Esophagus squamous epithelium (tissue), 5 donors: ENCODE measurements at regions not wholly inside any gene's neighbourhood (a gene's known extent, or its start where the extent isn't known, plus 50 kb on each side); places are given as distances from the start of the nearest gene placed in this dataset.
"Not testable (repeated sequence)": the region's sequence is repeated elsewhere in the genome, so short reads cannot be mapped to it uniquely, and the experiment has no call there.

Experiments
- DNase-seq: peaks from one replicate; lab custom pipeline; 2025; lab: John Stamatoyannopoulos, UW
- H3K27ac ChIP-seq, 4 donors: fragments of 200-600 bp; sonication (generic); one replicate each; pipeline ENCODE4 v1.5.1; 2016 to 2019; ENCODE audit warnings: mild to moderate bottlenecking in 1 of 4
- H3K27me3 ChIP-seq, 4 donors: fragments of 200-600 bp; sonication (generic); 1 replicate in 3 of 4; 2 replicates in 1 of 4; pipeline versions ENCODE4 v1.5.1 to v1.6.0; 2017 to 2021; ENCODE audit warnings: antibody characterized with exemption in 1 of 4
- H3K36me3 ChIP-seq, 3 donors: fragments of 200-600 bp; sonication (generic); one replicate each; pipeline ENCODE4 v1.5.1; 2016 to 2019
- H3K4me1 ChIP-seq, 3 donors: fragments of 200-600 bp; sonication (generic); one replicate each; pipeline ENCODE4 v1.5.1; 2017 to 2019
- H3K4me3 ChIP-seq, 4 donors: fragments of 200-600 bp; sonication (generic); 1 replicate in 3 of 4; 2 replicates in 1 of 4; pipeline ENCODE4 v1.5.1; 2016 to 2019; ENCODE audit warnings: mild to moderate bottlenecking in 2 of 4, moderate library complexity in 1 of 4
- H3K9me3 ChIP-seq, 3 donors: fragments of 200-600 bp; sonication (generic); one replicate each; pipeline ENCODE4 v1.5.1; 2016 to 2019
- CTCF ChIP-seq, 6 experiments: fragments of 450-650 bp in 4 of 6; fragments of 200-600 bp in 2 of 6; sonication (generic) in 2 of 6; IDR thresholded peaks; one replicate each; pipeline ENCODE4 v1.5.1; 2016 to 2019; ENCODE audit warnings: antibody characterized with exemption in 6 of 6, mild to moderate bottlenecking in 4 of 6, moderate library complexity in 4 of 6
- POLR2A ChIP-seq, 4 donors: fragments of 450-650 bp; IDR thresholded peaks; one replicate each; pipeline ENCODE4 v1.6.1; 2017; ENCODE audit warnings: antibody characterized with exemption in 4 of 4, mild to moderate bottlenecking in 4 of 4, moderate library complexity in 3 of 4
- WGBS, 2 donors: methylation state at CpG; one replicate each; pipeline ENCODE4 v1.1.5; 2018; 5-methylcytosine and 5-hydroxymethylcytosine counted together
- intact Hi-C: fragments of 100-400 bp; cut with DNase I; formaldehyde crosslinking; loops from one replicate; pipeline ENCODE4 v1.15.0; 2022
- donor health status: DM: yes; HTN: yes; CAD: no.

- Histone ChIP-seq H3K36me3 (no peaks in the 10 kb centered on the region), H3K9me3 (no peaks in the 10 kb centered on the region), H3K4me3 (no peak overlapping the region), H3K4me1 (no peaks in the 10 kb centered on the region), H3K27ac (no peak overlapping the region), H3K27me3 (no peaks in the 10 kb centered on the region)
- 60 to 68% methylated on average over 2 of the region's 2 CpGs for WGBS, 2 donors
- intact Hi-C loops: no loop called here
- DNase-seq: no peak
- TF ChIP-seq POLR2A (IDR thresholded peaks at IDR 0.05): no peak
Measured at GRCh38 chr6:114649298-114649697, 306.5 kb upstream of the HS3ST5 start.

GRCh38 chr6:114648847-114649246, 306.0 kb upstream of the HS3ST5 start:
- no peaks in the 10 kb centered on the region for H3K9me3 ChIP-seq

GRCh38 chr6:114638341-114638740, 295.5 kb upstream of the HS3ST5 start:
- no peaks in the 10 kb centered on the region for H3K36me3 ChIP-seq
- WGBS, 2 donors: 19 to 24% methylated on average over 4 of the region's 4 CpGs
- no peaks in the 10 kb centered on the region for H3K27me3 ChIP-seq
- H3K9me3 ChIP-seq: no peaks in the 10 kb centered on the region
- no peak for DNase-seq
- TF ChIP-seq POLR2A (IDR thresholded peaks at IDR 0.05) (no peak), CTCF (IDR thresholded peaks at IDR 0.05) (no peak)
- H3K27ac ChIP-seq: no peak overlapping the region
- intact Hi-C loops: no loop called here
- H3K4me3 ChIP-seq: no peak overlapping the region
- H3K4me1 ChIP-seq: no peaks in the 10 kb centered on the region

More at GRCh38 chr6:114648847-114649246, 306.0 kb upstream of the HS3ST5 start:
- no peaks in the 10 kb centered on the region for H3K27me3 ChIP-seq
- TF ChIP-seq CTCF (IDR thresholded peaks at IDR 0.05) (no peak), POLR2A (IDR thresholded peaks at IDR 0.05) (no peak)
- H3K4me1 ChIP-seq: no peaks in the 10 kb centered on the region
- H3K4me3 ChIP-seq: no peak overlapping the region
- no peak overlapping the region for H3K27ac ChIP-seq
- H3K36me3 ChIP-seq: no peaks in the 10 kb centered on the region
- no peak for DNase-seq
- intact Hi-C loops: no loop called here
- WGBS, 2 donors: 51 to 53% methylated on average over 2 of the region's 2 CpGs

- Histone ChIP-seq H3K27ac (no peak overlapping the region), H3K9me3 (no peaks in the 10 kb centered on the region), H3K36me3 (no peaks in the 10 kb centered on the region), H3K4me1 (no peaks in the 10 kb centered on the region), H3K4me3 (no peak overlapping the region), H3K27me3 (no peaks in the 10 kb centered on the region)
- TF ChIP-seq POLR2A (IDR thresholded peaks at IDR 0.05) (no peak), CTCF (IDR thresholded peaks at IDR 0.05) (no peak)
- DNase-seq: no peak
- intact Hi-C loops: no loop called here
Measured at GRCh38 chr6:114634016-114634415, 291.2 kb upstream of the HS3ST5 start.

- H3K27ac ChIP-seq, H3K36me3 ChIP-seq, H3K9me3 ChIP-seq, H3K27me3 ChIP-seq, intact Hi-C loops, DNase-seq, H3K4me1 ChIP-seq, H3K4me3 ChIP-seq: not testable (repeated sequence)
- 94 to 100% methylated on average over 1 of the region's 1 CpG for WGBS, 2 donors
Measured at GRCh38 chr6:114626226-114626625, 283.4 kb upstream of the HS3ST5 start.

GRCh38 chr6:114619621-114620200, 276.9 kb upstream of the HS3ST5 start:
- H3K4me1 ChIP-seq: no peaks in the 10 kb centered on the region
- TF ChIP-seq CTCF (IDR thresholded peaks at IDR 0.05) (no peak), POLR2A (IDR thresholded peaks at IDR 0.05) (no peak)
- 57 to 73% methylated on average over 2 of the region's 2 CpGs for WGBS, 2 donors
- no peaks in the 10 kb centered on the region for H3K27me3 ChIP-seq
- no peak overlapping the region for H3K27ac ChIP-seq
- H3K36me3 ChIP-seq: no peaks in the 10 kb centered on the region
- no peak overlapping the region for H3K4me3 ChIP-seq
- no peak for DNase-seq
- intact Hi-C loops: no loop called here
- H3K9me3 ChIP-seq: no peaks in the 10 kb centered on the region
